HG02884 (cell line): ENCODE measurements at regions not wholly inside any gene's neighbourhood (a gene's known extent, or its start where the extent isn't known, plus 50 kb on each side); places are given as distances from the start of the nearest gene placed in this dataset.

Experiments used
- ATAC-seq: cut with Tn5 transposase; IDR thresholded peaks from one replicate; pipeline ENCODE4 v1.9.1; 2021; ENCODE audit warnings: mild to moderate bottlenecking, moderate library complexity; ENCODE audit not compliant: unreplicated experiment

DNA sequence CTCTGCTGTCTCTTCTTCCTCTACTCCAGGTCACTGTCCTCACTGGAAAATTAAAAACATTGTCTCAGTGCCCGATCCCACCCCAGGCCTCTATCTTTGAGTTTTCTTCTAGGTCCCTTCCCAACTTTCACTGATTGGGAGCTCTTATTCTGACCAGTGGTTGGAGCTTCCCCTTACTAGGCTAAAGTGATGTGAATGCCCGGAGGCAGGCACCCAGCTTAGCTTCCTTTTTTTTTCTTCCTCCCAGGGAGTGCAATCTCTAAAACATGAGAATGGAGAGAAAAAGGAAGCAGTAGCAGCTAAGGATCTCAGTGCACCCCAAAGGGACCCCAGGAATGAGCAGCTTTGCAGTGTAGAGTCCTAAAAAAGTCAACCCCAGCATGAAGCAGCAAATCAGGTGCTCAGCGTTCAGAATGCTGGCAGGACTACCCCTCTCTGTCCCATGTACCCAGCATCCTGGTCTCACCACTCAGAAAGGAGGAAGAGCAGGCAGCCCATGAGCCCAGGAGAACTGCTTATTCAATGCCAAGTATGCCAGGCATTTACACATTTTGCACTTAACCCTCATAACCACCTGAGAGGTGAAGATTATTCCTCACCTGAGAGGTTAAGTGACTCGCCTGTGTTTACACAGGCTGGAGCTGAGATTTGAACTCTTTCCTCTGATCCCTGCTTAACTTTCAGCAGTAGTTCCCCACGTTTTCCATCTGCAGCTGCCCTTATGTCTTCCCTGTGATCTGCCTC lies 146.2 kb upstream of the PWP1 start:
- no peak for ATAC-seq

- no peak for ATAC-seq
Measured at GRCh38 chr12:107541001-107541705, 144.4 kb upstream of the PWP1 start.

- no peak for ATAC-seq
Measured at GRCh38 chr12:107543416-107543815, 142.2 kb upstream of the PWP1 start.

GRCh38 chr12:107543841-107544240 lies 141.8 kb upstream of the PWP1 start:
- ATAC-seq = no peak

GRCh38 chr12:107544937-107545336 lies 140.7 kb upstream of the PWP1 start:
- no peak for ATAC-seq

DNA sequence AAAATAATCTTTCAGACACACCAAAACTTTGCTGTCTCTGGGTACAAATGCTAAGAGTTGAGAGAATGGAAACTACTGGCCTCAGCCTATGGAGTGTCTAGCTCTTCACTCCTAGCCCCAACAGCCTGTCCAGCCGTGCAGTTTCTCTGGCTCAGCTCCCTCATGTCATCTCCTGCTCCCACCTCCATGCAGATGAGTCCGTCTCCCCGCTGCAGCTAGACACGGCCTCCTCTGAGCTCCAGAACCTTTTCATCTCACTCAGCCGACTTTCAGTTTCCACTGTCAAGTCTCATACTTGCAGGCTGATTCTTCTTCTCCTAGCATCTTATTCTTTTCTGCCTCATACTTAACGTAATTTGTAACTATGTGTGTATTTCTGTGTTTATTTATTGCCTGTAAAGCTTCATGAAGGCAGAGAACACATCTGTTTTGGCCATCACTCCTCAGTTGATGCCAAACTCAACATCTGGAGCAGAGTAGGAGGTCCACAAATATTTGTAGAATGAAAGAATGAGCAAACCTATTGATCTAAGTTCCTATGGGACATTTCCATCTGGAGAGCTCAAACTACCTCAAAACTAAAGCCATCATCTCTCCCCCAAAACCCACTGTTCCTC lies 139.8 kb upstream of the PWP1 start:
- no peak for ATAC-seq

DNA sequence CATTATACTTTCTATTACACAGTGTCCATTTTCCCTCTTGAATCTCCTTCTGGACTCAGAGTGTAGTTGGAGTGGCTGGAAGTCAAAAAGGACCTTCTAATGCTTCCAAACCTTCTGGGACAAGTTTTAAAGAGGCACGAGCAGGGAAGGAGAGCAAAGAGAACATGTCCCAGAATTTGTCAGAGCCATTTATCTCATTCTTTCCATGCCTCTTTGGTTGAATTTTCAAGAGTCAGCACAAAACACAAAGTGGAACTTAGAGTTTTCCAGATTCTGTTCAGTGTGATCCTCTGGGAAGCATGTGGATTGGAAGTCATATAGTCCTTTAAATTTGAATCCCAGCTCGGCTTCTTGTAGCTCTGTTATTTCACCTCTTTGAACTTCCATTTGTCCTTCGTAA lies 138.2 kb upstream of the PWP1 start:
- ATAC-seq = no peak

GRCh38 chr12:107549651-107550480 lies 135.7 kb upstream of the PWP1 start:
- ATAC-seq = no peak

DNA sequence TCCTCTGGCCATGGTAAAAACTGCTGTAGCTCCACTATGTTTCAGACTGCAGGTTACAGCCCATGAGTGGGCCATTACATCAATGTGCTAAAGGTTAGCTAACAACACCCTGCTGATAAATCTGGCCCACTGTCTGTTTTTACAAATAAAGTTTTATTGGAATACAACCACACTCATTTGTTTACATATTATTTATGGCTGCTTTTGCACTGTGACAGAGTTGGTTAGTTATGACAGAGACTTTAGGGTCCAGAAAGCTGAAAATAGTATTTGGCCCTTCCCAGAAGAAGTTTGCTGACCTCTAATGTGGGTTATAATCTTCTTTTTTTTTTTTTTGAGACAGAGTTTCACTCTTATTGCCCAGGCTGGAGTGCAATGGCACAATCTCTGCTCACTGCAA lies 134.2 kb upstream of the PWP1 start:
- no peak for ATAC-seq

- ATAC-seq = no peak
Measured at GRCh38 chr12:107552263-107552662, 133.3 kb upstream of the PWP1 start.

GRCh38 chr12:107553211-107553765 lies 132.3 kb upstream of the PWP1 start:
- ATAC-seq = no peak

DNA sequence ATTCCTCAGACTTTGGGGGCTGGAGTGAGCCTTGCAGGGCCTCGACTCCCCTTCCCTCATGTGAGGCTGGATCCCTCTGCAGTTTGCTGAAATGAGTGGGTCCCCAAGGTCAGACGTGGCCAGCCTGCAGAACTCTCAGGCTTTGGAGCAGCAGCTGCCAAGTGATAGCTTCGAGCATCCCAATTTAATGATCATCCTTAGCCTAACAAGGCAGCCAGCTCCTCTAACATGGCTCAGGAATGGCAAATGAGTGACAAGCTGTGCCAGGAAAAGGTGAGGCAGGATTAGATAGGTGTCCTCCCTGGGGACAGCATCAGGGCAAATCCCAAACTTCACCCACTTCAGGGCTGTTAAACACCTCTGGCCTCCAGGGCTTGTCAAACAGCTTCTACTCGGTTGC lies 130.7 kb upstream of the PWP1 start:
- ATAC-seq = no peak

- ATAC-seq = no peak
Measured at GRCh38 chr12:107557026-107557425, 128.6 kb upstream of the PWP1 start.

- ATAC-seq = no peak
Measured at GRCh38 chr12:107557589-107558100, 128.0 kb upstream of the PWP1 start.

- ATAC-seq = no peak
Measured at GRCh38 chr12:107558141-107558815, 127.3 kb upstream of the PWP1 start.

- no peak for ATAC-seq
Measured at GRCh38 chr12:107558816-107559382, 126.7 kb upstream of the PWP1 start.

GRCh38 chr12:107560165-107560898 lies 125.3 kb upstream of the PWP1 start:
- ATAC-seq = no peak

DNA sequence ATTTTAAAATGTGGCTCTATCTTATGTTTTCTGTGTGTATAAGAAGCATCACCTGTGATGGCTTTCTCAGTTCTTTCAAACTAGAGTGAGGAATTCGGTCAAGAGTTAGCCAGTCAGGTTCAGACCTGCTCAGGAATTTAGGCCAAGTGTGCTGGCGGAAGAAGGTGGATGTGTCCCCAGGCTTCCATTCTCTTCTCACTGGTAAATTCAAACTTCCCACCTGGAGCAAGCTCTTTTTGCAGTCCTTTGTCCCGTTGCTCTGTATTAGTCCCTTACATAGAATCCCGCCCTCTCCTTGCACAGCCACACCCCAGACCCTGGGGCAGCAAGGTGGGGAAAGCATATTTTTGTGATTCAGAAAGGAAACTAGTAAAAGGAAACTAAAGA lies 124.7 kb upstream of the PWP1 start:
- no peak for ATAC-seq

DNA sequence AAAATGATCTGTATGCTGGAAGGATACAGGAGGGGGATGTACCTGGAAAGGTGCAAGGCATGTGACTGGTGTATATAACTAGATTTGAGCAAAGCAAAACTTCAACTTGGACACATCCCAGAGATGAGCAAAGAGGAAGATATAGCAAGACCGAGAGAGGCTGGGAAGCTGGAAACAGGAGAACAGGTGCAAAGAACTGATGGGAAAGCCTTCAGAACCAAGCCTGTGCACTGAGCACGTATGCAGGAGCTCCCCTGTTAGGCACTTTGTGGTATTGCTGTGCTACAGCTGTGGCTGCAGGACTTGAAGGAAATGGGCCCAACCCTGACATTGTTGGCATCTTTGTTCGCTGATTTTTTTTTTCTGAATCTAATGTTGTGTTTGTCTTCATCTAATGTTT lies 120.7 kb upstream of the PWP1 start:
- no peak for ATAC-seq
